SK-N-SH treated with all-trans-retinoic acid at 6 μM for 48 hours (cell line): ENCODE measurements at regions not wholly inside any gene's neighbourhood (a gene's known extent, or its start where the extent isn't known, plus 50 kb on each side); places are given as distances from the start of the nearest gene placed in this dataset.

Source experiments
- ATAC-seq: fragments of 200-7000 bp; cut with Tn5 transposase; 3 replicates; pipeline ENCODE4 v1.9.1; 2020; ENCODE audit warnings: mild to moderate bottlenecking, moderate library complexity
- ARNTL ChIP-seq: fragments of 450-650 bp; formaldehyde crosslinking; IDR thresholded peaks from 2 replicates; pipeline ENCODE4 v1.5.0; 2020; ENCODE audit warnings: low read depth, mild to moderate bottlenecking, moderate library complexity, borderline replicate concordance
- BACH2 ChIP-seq: fragments of 250-450 bp; sonication (Bioruptor Pico); IDR thresholded peaks from 2 replicates; pipeline ENCODE4 v1.9.0; 2021; ENCODE audit warnings: mild to moderate bottlenecking, borderline replicate concordance
- CSDC2 ChIP-seq: fragments of 250-450 bp; sonication (Bioruptor Pico); IDR thresholded peaks from 2 replicates; pipeline ENCODE4 v1.5.0; 2020; ENCODE audit warnings: mild to moderate bottlenecking, moderate library complexity
- CSRNP3 ChIP-seq: fragments of 250-450 bp; sonication (Bioruptor Pico); IDR thresholded peaks from 2 replicates; pipeline ENCODE4 v1.5.1; 2021; ENCODE audit warnings: mild to moderate bottlenecking, moderate library complexity
- ESRRG ChIP-seq: fragments of 250-450 bp; sonication (Bioruptor Pico); IDR thresholded peaks from 2 replicates; pipeline ENCODE4 v1.6.1; 2021; ENCODE audit warnings: mild to moderate bottlenecking
- GLIS3 ChIP-seq: fragments of 250-450 bp; sonication (Bioruptor Pico); IDR thresholded peaks from 2 replicates; pipeline ENCODE4 v1.5.0; 2020; ENCODE audit warnings: mild to moderate bottlenecking, moderate library complexity
- ISL1 ChIP-seq: fragments of 250-450 bp; sonication (Bioruptor Pico); IDR thresholded peaks from 2 replicates; pipeline ENCODE4 v2.1.2; 2022; ENCODE audit warnings: mild to moderate bottlenecking, moderate library complexity
- OSR1 ChIP-seq: fragments of 250-450 bp; sonication (Bioruptor Pico); IDR thresholded peaks from 2 replicates; pipeline ENCODE4 v1.8.0; 2022; ENCODE audit warnings: moderate library complexity, mild to moderate bottlenecking, inconsistent platforms
- PATZ1 ChIP-seq: fragments of 250-450 bp; sonication (Bioruptor Pico); IDR thresholded peaks from 2 replicates; pipeline ENCODE4 v1.8.0; 2020; ENCODE audit warnings: mild to moderate bottlenecking, moderate library complexity, borderline replicate concordance
- POU6F1 ChIP-seq: fragments of 250-450 bp; sonication (Bioruptor Pico); IDR thresholded peaks from 2 replicates; pipeline ENCODE4 v1.8.0; 2021; ENCODE audit warnings: low read depth, mild to moderate bottlenecking, moderate library complexity, borderline replicate concordance
- PPARA ChIP-seq: fragments of 250-450 bp; sonication (Bioruptor Pico); IDR thresholded peaks from 2 replicates; pipeline ENCODE4 v1.5.0; 2020; ENCODE audit warnings: mild to moderate bottlenecking, borderline replicate concordance
- RARB ChIP-seq: fragments of 250-450 bp; sonication (Bioruptor Pico); IDR thresholded peaks from 2 replicates; pipeline ENCODE4 v1.8.0; 2021; ENCODE audit warnings: mild to moderate bottlenecking, moderate library complexity
- SNAI2 ChIP-seq: fragments of 250-450 bp; sonication (Bioruptor Pico); IDR thresholded peaks from 2 replicates; pipeline ENCODE4 v1.5.0; 2020; ENCODE audit warnings: mild to moderate bottlenecking, moderate library complexity
- TCF4 ChIP-seq: fragments of 250-450 bp; sonication (Bioruptor Pico); IDR thresholded peaks from 2 replicates; pipeline ENCODE4 v1.8.0; 2021; ENCODE audit warnings: mild to moderate bottlenecking, moderate library complexity, borderline replicate concordance
- TOX ChIP-seq: fragments of 250-450 bp; sonication (Bioruptor Pico); IDR thresholded peaks from 2 replicates; pipeline ENCODE4 v1.8.0; 2021; ENCODE audit warnings: mild to moderate bottlenecking, moderate library complexity, borderline replicate concordance
- TSHZ2 ChIP-seq: fragments of 250-450 bp; sonication (Bioruptor Pico); IDR thresholded peaks from 2 replicates; pipeline ENCODE4 v1.5.0; 2020; ENCODE audit warnings: mild to moderate bottlenecking, moderate library complexity
- ZFP3 ChIP-seq: fragments of 250-450 bp; sonication (Bioruptor Pico); IDR thresholded peaks from 2 replicates; pipeline ENCODE4 v1.5.0; 2020; ENCODE audit warnings: mild to moderate bottlenecking, moderate library complexity
- ZFP30 ChIP-seq: fragments of 450-650 bp; formaldehyde crosslinking; IDR thresholded peaks from 2 replicates; pipeline ENCODE4 v1.5.0; 2022; ENCODE audit warnings: mild to moderate bottlenecking, moderate library complexity
- ZNF565 ChIP-seq: fragments of 450-650 bp; formaldehyde crosslinking; conservative IDR thresholded peaks from 2 replicates; pipeline ENCODE4 v1.5.0; 2020; ENCODE audit warnings: low read depth, mild to moderate bottlenecking, moderate library complexity
- ZNF70 ChIP-seq: fragments of 450-650 bp; formaldehyde crosslinking; IDR thresholded peaks from 2 replicates; pipeline ENCODE4 v1.5.0; 2020; ENCODE audit warnings: mild to moderate bottlenecking, moderate library complexity
- ZNF8 ChIP-seq: fragments of 450-650 bp; formaldehyde crosslinking; IDR thresholded peaks from 2 replicates; pipeline ENCODE4 v1.5.0; 2020; ENCODE audit warnings: mild to moderate bottlenecking, moderate library complexity

GRCh38 chr13:76709851-76710250 lies 176.4 kb downstream of the KCTD12 start:
- TF ChIP-seq POU6F1 (CRISPR knock-in tag) (no peak), GLIS3 (CRISPR knock-in tag) (no peak), ZNF70 (CRISPR knock-in tag) (no peak), ZNF8 (CRISPR knock-in tag) (no peak), OSR1 (CRISPR knock-in tag) (no peak), CSRNP3 (CRISPR knock-in tag) (no peak), TSHZ2 (CRISPR knock-in tag) (no peak), ZFP3 (no peak), CSDC2 (CRISPR knock-in tag) (no peak), ESRRG (CRISPR knock-in tag) (no peak), ISL1 (CRISPR knock-in tag) (no peak), BACH2 (CRISPR knock-in tag) (no peak), TCF4 (no peak), TOX (CRISPR knock-in tag) (no peak)
- ATAC-seq = no peak

GRCh38 chr13:76708138-76708688 lies 178.0 kb downstream of the KCTD12 start:
- no peak for ATAC-seq
- TF ChIP-seq ZNF565 (CRISPR knock-in tag) (no peak), ISL1 (CRISPR knock-in tag) (no peak), GLIS3 (CRISPR knock-in tag) (no peak), ZFP30 (CRISPR knock-in tag) (no peak), ARNTL (CRISPR knock-in tag) (no peak), ZFP3 (no peak), POU6F1 (CRISPR knock-in tag) (no peak), CSRNP3 (CRISPR knock-in tag) (no peak), TOX (CRISPR knock-in tag) (no peak), TCF4 (no peak), ZNF8 (CRISPR knock-in tag) (no peak), OSR1 (CRISPR knock-in tag) (no peak), BACH2 (CRISPR knock-in tag) (no peak), ESRRG (CRISPR knock-in tag) (no peak), SNAI2 (no peak), CSDC2 (CRISPR knock-in tag) (no peak), ZNF70 (CRISPR knock-in tag) (no peak), PATZ1 (CRISPR knock-in tag) (no peak), PPARA (CRISPR knock-in tag) (no peak), RARB (no peak)
